ENCODE measurements at regions not wholly inside any gene's neighbourhood (a gene's known extent, or its start where the extent isn't known, plus 50 kb on each side); places are given as distances from the start of the nearest gene placed in this dataset.

DNA sequence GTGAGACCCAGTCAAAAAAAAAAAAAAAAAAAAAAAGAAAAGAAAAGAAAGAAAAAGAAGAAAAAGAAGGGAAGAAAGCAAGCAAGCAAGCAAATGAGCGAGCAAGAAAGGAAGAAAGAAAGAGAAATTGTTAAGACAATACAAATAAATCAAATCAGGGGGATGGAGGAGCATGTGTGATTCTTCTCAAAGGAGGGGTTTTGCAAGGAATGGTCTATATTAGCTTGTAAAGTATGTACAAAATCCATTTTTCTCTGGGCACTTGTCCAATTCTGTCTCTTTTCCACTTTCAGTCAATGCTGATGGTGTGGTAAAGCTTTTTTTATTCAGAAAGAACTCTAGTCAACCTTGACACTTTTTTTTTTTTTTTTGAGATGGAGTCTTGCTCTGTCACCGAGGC, 133.7 kb upstream of the TNFAIP3 start:
- ChIA-PET CTCF (interaction anchor here (1.9 to 2.2 kb wide), 2 partner anchors 25 to 135 kb away, joined by 5 to 6 read pairs; partner anchors contain the start of gene TNFAIP3), POLR2A (no interaction called here)
- TF ChIP-seq BCL3 (IDR thresholded peaks at IDR 0.05) (no peak), REST (IDR thresholded peaks at IDR 0.05) (no peak), ZFP36 (IDR thresholded peaks at IDR 0.05; ENCODE audit: borderline replicate concordance, partially characterized antibody) (no peak), RAD21 (conservative IDR thresholded peaks at IDR 0.05 in 1 of 2, IDR thresholded peaks at IDR 0.05 in 1 of 2) (no peak), HOXB13 (CRISPR knock-in tag; IDR thresholded peaks at IDR 0.05; ENCODE audit: low read depth) (no peak), POLR2AphosphoS2 (conservative IDR thresholded peaks at IDR 0.05; ENCODE audit: low read length) (no peak), RNF2 (IDR thresholded peaks at IDR 0.05; ENCODE audit: borderline replicate concordance, low read depth) (no peak), CHD2 (IDR thresholded peaks at IDR 0.05; ENCODE audit: low read length, partially characterized antibody) (no peak), GATA3 (IDR thresholded peaks at IDR 0.05; ENCODE audit: borderline replicate concordance) (no peak), EHMT2 (IDR thresholded peaks at IDR 0.05; ENCODE audit: low read depth) (no peak), CHD4 (IDR thresholded peaks at IDR 0.05; ENCODE audit: borderline replicate concordance) (no peak), POLR2A (IDR thresholded peaks at IDR 0.05; ENCODE audit: low read length) (no peak), MAZ (IDR thresholded peaks at IDR 0.05; ENCODE audit: borderline replicate concordance, low read depth, low read length) (no peak), HMGXB4 (CRISPR knock-in tag; IDR thresholded peaks at IDR 0.05; ENCODE audit: borderline replicate concordance) (no peak), TP53 (CRISPR knock-in tag; IDR thresholded peaks at IDR 0.05) (no peak)
- TF ChIP-seq, protein P1, sequence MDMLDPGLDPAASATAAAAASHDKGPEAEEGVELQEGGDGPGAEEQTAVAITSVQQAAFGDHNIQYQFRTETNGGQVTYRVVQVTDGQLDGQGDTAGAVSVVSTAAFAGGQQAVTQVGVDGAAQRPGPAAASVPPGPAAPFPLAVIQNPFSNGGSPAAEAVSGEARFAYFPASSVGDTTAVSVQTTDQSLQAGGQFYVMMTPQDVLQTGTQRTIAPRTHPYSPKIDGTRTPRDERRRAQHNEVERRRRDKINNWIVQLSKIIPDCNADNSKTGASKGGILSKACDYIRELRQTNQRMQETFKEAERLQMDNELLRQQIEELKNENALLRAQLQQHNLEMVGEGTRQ (IDR thresholded peaks at IDR 0.05), result no peak
- DNase-seq (ENCODE audit: low read depth in 1 of 2, low spot score in 1 of 2) (no peak), ATAC-seq (no peak), FAIRE-seq (no peak)
- Histone ChIP-seq H3K4me2 (no peak overlapping the region), H3K27ac (peak overlapping the region in 1 of 2 experiments; percentile 30; a peak in 1 of 6 replicates), H3K4me3 (no peak overlapping the region), H3K4me1 (peaks cover 44% of the 10 kb centered on the region), H3K9me3 (no peaks in the 10 kb centered on the region)
- WGBS (ENCODE audit: missing lambda C conversion rate), result 82% methylated on average over 2 of the region's 2 CpGs

GRCh38 chr6:137734005-137734874, 132.8 kb upstream of the TNFAIP3 start:
- Histone ChIP-seq H3K4me1 (peaks cover 36% of the 10 kb centered on the region), H3K9me3 (no peaks in the 10 kb centered on the region), H3K4me2 (no peak overlapping the region), H3K27ac (peak overlapping the region; percentile 47 to 58; a peak in 3 of 6 replicates), H3K4me3 (no peak overlapping the region)
- no peak for ATAC-seq
- no peak for DNase-seq (ENCODE audit: low read depth in 1 of 2, low spot score in 1 of 2)
- 81% methylated on average over 6 of the region's 6 CpGs for WGBS (ENCODE audit: missing lambda C conversion rate)
- ChIA-PET POLR2A (no interaction called here), CTCF (interaction anchor here (0.7 to 2.2 kb wide), 4 partner anchors 8 to 134 kb away, joined by 3 to 6 read pairs (median 4); partner anchors contain the start of gene TNFAIP3)
- FAIRE-seq, result no peak
- TF ChIP-seq HOXA7 (CRISPR knock-in tag; IDR thresholded peaks at IDR 0.05) (no peak), JUN (IDR thresholded peaks at IDR 0.05) (no peak), HOXB13 (CRISPR knock-in tag; IDR thresholded peaks at IDR 0.05; ENCODE audit: low read depth) (no peak), HDAC2 (IDR thresholded peaks at IDR 0.05) (no peak), HMGXB4 (CRISPR knock-in tag; IDR thresholded peaks at IDR 0.05; ENCODE audit: borderline replicate concordance) (no peak), MAFK (IDR thresholded peaks at IDR 0.05; ENCODE audit: partially characterized antibody) (no peak), BCL3 (IDR thresholded peaks at IDR 0.05) (no peak), EHMT2 (IDR thresholded peaks at IDR 0.05; ENCODE audit: low read depth) (no peak), HOXB5 (CRISPR knock-in tag; IDR thresholded peaks at IDR 0.05) (no peak), ZFP36 (IDR thresholded peaks at IDR 0.05; ENCODE audit: borderline replicate concordance, partially characterized antibody) (no peak), MAZ (IDR thresholded peaks at IDR 0.05; ENCODE audit: borderline replicate concordance, low read depth, low read length) (no peak)
- TF ChIP-seq, protein P1 (IDR thresholded peaks at IDR 0.05), result no peak

All from A549 (cell line).